Fibroblast of pulmonary artery (primary cell): ENCODE measurements at regions not wholly inside any gene's neighbourhood (a gene's known extent, or its start where the extent isn't known, plus 50 kb on each side); places are given as distances from the start of the nearest gene placed in this dataset.
"Not testable (repeated sequence)": the region's sequence is repeated elsewhere in the genome, so short reads cannot be mapped to it uniquely, and the experiment has no call there.

ENCODE experiments used
- DNase-seq: peaks from one replicate; pipeline ENCODE4 v3.0.0-alpha.2; 2010; ENCODE audit warnings: low read depth
- H3K4me3 ChIP-seq: replicated peaks from 2 replicates; pipeline ENCODE4 v1.5.1; 2011; ENCODE audit warnings: low read depth, mild to moderate bottlenecking, control low read depth, low read length, moderate library complexity
- TF ChIP-seq, protein P1 (sequence below): IDR thresholded peaks from 2 replicates; pipeline ENCODE4 v1.5.1; 2011; ENCODE audit warnings: mild to moderate bottlenecking, control low read depth, low read length, inconsistent platforms; ENCODE audit errors: missing control alignments

GRCh38 chr6:90887764-90888163, 300.9 kb upstream of the MAP3K7 start:
- DNase-seq, result no peak
- H3K4me3 ChIP-seq, result no peak overlapping the region
- TF ChIP-seq, protein P1, sequence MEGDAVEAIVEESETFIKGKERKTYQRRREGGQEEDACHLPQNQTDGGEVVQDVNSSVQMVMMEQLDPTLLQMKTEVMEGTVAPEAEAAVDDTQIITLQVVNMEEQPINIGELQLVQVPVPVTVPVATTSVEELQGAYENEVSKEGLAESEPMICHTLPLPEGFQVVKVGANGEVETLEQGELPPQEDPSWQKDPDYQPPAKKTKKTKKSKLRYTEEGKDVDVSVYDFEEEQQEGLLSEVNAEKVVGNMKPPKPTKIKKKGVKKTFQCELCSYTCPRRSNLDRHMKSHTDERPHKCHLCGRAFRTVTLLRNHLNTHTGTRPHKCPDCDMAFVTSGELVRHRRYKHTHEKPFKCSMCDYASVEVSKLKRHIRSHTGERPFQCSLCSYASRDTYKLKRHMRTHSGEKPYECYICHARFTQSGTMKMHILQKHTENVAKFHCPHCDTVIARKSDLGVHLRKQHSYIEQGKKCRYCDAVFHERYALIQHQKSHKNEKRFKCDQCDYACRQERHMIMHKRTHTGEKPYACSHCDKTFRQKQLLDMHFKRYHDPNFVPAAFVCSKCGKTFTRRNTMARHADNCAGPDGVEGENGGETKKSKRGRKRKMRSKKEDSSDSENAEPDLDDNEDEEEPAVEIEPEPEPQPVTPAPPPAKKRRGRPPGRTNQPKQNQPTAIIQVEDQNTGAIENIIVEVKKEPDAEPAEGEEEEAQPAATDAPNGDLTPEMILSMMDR, result no peak

GRCh38 chr6:90885611-90886056, 298.8 kb upstream of the MAP3K7 start:
- no peak overlapping the region for H3K4me3 ChIP-seq
- no peak for DNase-seq

DNA sequence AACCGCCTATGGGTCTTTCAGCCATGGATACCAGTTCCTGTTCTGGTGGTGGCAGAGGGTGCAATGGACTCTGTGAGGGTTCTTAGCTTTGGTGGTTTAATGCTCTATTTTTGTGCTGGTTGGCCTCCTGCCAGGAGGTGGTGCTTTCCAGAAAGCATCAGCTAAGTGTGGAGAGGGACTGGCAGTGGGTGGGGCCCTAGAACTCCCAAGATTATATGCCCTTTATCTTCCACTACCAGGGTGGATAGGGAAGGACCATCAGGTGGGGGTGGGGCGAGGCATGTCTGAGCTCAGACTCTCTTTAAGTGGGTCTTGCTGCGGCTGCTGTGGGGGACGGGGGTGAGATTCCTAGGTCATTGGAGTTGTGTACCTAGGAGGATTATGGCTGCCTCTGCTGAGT, 298.3 kb upstream of the MAP3K7 start:
- H3K4me3 ChIP-seq, DNase-seq: not testable (repeated sequence)

More at GRCh38 chr6:90885611-90886056, 298.8 kb upstream of the MAP3K7 start:
- TF ChIP-seq, protein P1, result no peak

DNA sequence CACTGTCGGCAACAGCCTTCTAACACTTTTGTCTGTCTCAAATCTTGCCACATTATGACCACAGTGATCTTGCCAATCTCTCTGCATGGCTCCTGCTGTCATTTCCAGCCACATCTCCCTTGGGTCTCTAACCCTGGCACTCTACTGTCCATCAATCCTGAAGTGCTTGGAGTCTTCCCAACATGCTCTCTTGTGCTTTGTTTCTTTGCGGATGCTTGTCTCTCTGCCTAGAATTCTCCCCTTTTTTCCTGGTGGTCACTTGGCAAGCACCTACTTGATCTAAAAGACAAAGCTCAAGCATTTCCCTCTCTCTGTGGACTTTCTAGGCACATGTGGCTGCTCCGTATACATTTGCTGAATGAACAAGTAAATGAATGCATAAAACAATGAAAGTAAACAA, 290.7 kb upstream of the MAP3K7 start:
- DNase-seq, result no peak
- TF ChIP-seq, protein P1, result no peak
- no peak overlapping the region for H3K4me3 ChIP-seq

GRCh38 chr6:90874931-90875330, 288.1 kb upstream of the MAP3K7 start:
- DNase-seq, result no peak
- TF ChIP-seq, protein P1, result no peak

DNA sequence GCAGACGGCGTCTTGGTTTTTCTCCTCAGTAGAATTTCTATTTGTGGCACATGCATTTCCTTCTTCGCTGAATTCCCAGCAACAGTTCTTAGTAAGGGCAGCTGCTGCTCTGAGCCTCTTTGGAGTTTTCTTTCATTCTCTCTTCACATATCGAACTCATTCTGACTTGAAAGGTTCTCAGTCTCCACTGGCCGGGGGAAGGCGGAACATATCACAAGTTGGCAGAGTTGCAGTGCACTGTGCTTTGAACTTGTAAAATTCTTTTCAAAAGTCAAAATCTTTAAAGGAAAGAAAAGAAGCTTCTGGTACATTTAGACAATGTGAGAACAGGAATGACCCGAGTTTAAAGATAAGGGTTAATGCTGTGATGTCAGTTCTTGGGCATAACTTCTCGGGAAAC, 286.1 kb upstream of the MAP3K7 start:
- TF ChIP-seq, protein P1, result no peak
- H3K4me3 ChIP-seq, result no peak overlapping the region
- no peak for DNase-seq

More at GRCh38 chr6:90874931-90875330, 288.1 kb upstream of the MAP3K7 start:
- H3K4me3 ChIP-seq, result no peak overlapping the region

DNA sequence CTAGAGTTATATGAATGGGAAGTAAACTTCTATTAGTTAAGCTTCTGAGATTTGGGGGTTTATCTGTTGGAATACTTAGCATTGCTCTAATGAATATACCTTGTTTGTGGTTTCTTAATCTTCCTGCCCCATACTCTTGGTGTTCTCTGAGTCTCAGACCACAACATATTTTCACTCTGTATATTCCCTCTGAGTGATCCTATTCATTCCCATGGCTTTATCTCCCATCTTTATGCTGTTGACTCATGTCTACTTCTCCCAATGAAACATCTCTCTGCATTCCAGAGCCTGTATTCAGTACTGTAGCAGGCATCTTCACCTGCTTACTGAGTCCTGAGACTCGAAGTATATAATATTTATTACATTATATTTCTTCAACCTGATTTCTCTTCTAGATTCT, 283.7 kb upstream of the MAP3K7 start:
- no peak for DNase-seq
- H3K4me3 ChIP-seq, result no peak overlapping the region
- TF ChIP-seq, protein P1, result no peak
